Kasumi-1 (cell line): ENCODE measurements at regions not wholly inside any gene's neighbourhood (a gene's known extent, or its start where the extent isn't known, plus 50 kb on each side); places are given as distances from the start of the nearest gene placed in this dataset.

ENCODE experiments used
- DNase-seq, 2 experiments: peaks; one replicate each; lab custom pipeline; 2025; lab: John Stamatoyannopoulos, UW

- peak in 1 of 2 experiments; percentile 17 for DNase-seq
Observed at GRCh38 chr14:49464885-49465284, 121.3 kb downstream of the RPS29 start.

GRCh38 chr14:49463146-49463545 is 123.0 kb downstream of the RPS29 start:
- DNase-seq = no peak

- peak; percentile 81 to 92 for DNase-seq
Observed at GRCh38 chr14:49461529-49462401, 124.4 kb downstream of the RPS29 start.

- DNase-seq = no peak
Observed at GRCh38 chr14:49460662-49461061, 125.5 kb downstream of the RPS29 start.

- no peak for DNase-seq
Observed at GRCh38 chr14:49456589-49456988, 129.6 kb downstream of the RPS29 start.

- no peak for DNase-seq
Observed at GRCh38 chr14:49451938-49452337, 134.2 kb downstream of the RPS29 start.

- DNase-seq = no peak
Observed at GRCh38 chr14:49449749-49450148, 136.4 kb downstream of the RPS29 start.

GRCh38 chr14:49447540-49448107 is 138.6 kb downstream of the RPS29 start:
- no peak for DNase-seq

GRCh38 chr14:49446801-49447200 is 139.4 kb downstream of the RPS29 start:
- no peak for DNase-seq

- no peak for DNase-seq
Observed at GRCh38 chr14:49438256-49438770, 147.9 kb downstream of the RPS29 start.

GRCh38 chr14:49428076-49428475 is 158.1 kb downstream of the RPS29 start:
- DNase-seq = no peak

GRCh38 chr14:49427117-49427516 is 159.1 kb downstream of the RPS29 start:
- DNase-seq = no peak

- DNase-seq = no peak
Observed at GRCh38 chr14:49425921-49426320, 160.3 kb downstream of the RPS29 start.

GRCh38 chr14:49424436-49425331 is 161.5 kb downstream of the RPS29 start:
- DNase-seq = no peak

GRCh38 chr14:49420201-49420600 is 166.0 kb downstream of the RPS29 start:
- no peak for DNase-seq

- no peak for DNase-seq
Observed at GRCh38 chr14:49418789-49419188, 167.4 kb downstream of the RPS29 start.

- DNase-seq = no peak
Observed at GRCh38 chr14:49417790-49418189, 168.4 kb downstream of the RPS29 start.

GRCh38 chr14:49408187-49408933 is 177.8 kb downstream of the RPS29 start:
- DNase-seq = no peak

- DNase-seq = no peak
Observed at GRCh38 chr14:49405291-49405690, 180.9 kb downstream of the RPS29 start.

GRCh38 chr14:49401373-49401772 is 184.8 kb downstream of the RPS29 start:
- no peak for DNase-seq

- no peak for DNase-seq
Observed at GRCh38 chr14:49396801-49397200, 189.4 kb downstream of the RPS29 start.

GRCh38 chr14:49381778-49382177 is 204.4 kb downstream of the RPS29 start:
- no peak for DNase-seq
